C4-2B (cell line): ENCODE measurements at regions not wholly inside any gene's neighbourhood (a gene's known extent, or its start where the extent isn't known, plus 50 kb on each side); places are given as distances from the start of the nearest gene placed in this dataset.

ENCODE experiments used
- ZFX ChIP-seq: fragments of 450-650 bp; IDR thresholded peaks from 2 replicates; pipeline ENCODE4 v1.6.1; 2017
- TF ChIP-seq, protein P1 (sequence below): fragments of 450-650 bp; conservative IDR thresholded peaks from 2 replicates; pipeline ENCODE4 v1.5.1; 2017; ENCODE audit warnings: mild to moderate bottlenecking

GRCh38 chr13:59444210-59444857, 719.4 kb downstream of the DIAPH3 start:
- TF ChIP-seq, protein P1, sequence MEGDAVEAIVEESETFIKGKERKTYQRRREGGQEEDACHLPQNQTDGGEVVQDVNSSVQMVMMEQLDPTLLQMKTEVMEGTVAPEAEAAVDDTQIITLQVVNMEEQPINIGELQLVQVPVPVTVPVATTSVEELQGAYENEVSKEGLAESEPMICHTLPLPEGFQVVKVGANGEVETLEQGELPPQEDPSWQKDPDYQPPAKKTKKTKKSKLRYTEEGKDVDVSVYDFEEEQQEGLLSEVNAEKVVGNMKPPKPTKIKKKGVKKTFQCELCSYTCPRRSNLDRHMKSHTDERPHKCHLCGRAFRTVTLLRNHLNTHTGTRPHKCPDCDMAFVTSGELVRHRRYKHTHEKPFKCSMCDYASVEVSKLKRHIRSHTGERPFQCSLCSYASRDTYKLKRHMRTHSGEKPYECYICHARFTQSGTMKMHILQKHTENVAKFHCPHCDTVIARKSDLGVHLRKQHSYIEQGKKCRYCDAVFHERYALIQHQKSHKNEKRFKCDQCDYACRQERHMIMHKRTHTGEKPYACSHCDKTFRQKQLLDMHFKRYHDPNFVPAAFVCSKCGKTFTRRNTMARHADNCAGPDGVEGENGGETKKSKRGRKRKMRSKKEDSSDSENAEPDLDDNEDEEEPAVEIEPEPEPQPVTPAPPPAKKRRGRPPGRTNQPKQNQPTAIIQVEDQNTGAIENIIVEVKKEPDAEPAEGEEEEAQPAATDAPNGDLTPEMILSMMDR: no peak
- TF ChIP-seq ZFX: no peak
